GM18867 (cell line): ENCODE measurements at regions not wholly inside any gene's neighbourhood (a gene's known extent, or its start where the extent isn't known, plus 50 kb on each side); places are given as distances from the start of the nearest gene placed in this dataset.

Source experiments
- ATAC-seq: cut with Tn5 transposase; IDR thresholded peaks from one replicate; pipeline ENCODE4 v1.9.1; 2021; ENCODE audit warnings: mild to moderate bottlenecking, moderate library complexity; ENCODE audit not compliant: unreplicated experiment

DNA sequence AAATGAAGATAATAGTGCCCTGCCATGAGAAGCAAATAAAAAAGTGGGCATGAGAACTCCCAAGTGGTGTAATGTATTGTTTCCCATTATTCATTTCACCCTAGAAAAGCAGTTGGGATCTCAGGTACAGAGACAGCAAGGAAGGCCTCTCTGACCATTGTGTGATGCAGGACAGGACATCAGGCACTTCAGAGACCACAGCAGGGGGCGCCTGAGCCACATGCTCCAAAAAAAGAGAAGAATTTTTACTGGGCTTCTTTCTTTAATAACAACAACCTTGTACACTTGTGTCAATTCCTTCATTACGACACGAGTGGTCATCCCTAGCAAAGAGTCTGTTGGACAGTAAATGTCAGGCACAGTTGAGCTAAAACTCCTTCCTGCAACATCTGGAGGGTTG, 533.3 kb downstream of the OMA1 start:
- ATAC-seq, result no peak

GRCh38 chr1:58011978-58012377, 534.5 kb downstream of the OMA1 start:
- ATAC-seq, result no peak

DNA sequence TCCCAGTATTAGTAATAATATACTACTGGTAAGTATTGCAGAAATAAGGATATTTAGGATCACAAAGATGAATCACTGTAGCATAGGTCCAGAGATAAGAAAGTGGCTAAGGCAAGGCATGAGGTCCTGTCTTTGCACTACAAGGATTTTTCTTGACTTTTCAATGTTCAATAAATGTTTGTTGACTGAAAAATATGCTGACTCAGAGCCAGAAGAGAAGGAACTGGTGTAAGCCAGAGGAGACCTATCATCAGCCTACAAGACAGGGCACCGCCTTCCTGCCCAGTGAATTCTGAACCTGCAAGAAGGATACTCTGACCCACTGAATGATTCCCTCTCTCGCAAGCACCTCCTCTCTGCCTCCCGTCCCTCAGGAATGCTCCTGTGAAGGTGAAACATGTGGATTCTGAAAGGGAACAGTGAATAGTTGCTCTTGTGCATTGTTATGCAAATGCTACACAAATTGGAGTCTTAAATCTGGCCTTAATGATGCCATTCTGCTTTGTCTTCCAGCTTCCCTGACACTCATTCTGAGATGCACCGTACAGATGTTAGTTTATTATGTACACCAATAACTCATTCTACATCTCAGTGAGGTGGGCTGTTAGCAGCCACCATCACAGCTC, 540.0 kb downstream of the OMA1 start:
- no peak for ATAC-seq

- no peak for ATAC-seq
These were observed 541.3 kb downstream of the OMA1 start for GRCh38 chr1:58005212-58005611.

DNA sequence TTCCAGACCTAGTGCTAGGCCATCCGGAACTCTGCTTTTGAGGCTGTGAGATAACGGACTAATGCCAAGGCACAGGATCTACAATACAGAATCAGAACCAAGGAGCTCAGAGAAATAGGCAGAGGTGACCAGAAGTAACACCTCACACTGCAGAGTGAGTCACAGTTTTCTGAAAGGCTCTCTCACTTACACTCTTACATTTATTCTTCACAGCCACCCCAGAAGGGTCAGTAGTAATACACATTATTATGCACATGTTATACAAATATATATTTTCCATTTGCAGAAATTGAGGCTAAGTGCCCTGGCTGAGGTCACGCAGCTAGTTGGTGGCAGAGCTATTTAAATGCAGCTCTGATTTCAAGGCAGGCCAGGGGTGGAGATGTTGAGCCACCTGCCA, 542.5 kb downstream of the OMA1 start:
- no peak for ATAC-seq

- ATAC-seq, result no peak
These were observed 543.5 kb downstream of the OMA1 start for GRCh38 chr1:58003059-58003458.

DNA sequence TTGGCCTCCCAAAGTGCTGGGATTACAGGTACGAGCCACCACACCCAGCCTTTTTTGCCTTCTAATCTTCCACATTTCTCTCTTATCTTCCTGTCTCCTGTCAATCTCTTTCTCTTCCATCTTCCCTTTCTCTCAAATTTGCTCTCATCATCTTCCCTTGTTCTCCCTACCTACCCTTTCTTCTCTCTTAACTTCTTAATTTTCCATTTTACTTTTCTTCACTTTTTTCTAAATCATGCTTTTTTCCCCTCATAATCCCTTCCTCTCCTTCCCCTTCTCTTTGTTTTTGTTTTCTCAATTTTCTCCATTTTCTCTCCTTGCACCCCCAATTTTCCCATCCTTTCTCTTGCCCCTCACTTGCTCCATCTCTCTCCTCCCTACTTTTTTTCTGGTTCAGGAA, 545.7 kb downstream of the OMA1 start:
- ATAC-seq, result no peak

DNA sequence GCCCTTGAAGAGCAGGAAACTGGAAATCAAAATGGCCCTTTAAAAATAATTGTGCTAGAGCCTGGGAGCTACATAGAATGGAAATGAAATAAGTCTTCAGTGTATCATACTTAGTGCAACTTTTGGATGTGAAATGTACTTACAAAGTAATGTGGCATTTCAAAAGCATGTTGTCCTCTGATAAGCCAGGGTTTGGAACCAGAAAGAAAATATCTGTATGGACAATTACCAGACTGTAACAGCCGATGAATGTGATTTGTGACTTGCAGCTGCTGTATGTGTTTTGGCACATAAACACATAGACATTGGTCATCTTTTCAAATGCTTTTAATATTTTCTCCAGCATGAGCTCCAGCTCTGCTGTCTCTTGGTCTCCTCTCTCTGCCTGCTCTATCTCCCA, 546.4 kb downstream of the OMA1 start:
- ATAC-seq, result no peak

- no peak for ATAC-seq
These were observed 550.1 kb downstream of the OMA1 start for GRCh38 chr1:57996400-57996799.

GRCh38 chr1:57991289-57991688, 555.2 kb downstream of the OMA1 start:
- no peak for ATAC-seq

GRCh38 chr1:57989877-57990276, 556.6 kb downstream of the OMA1 start:
- no peak for ATAC-seq

GRCh38 chr1:57987523-57987922, 559.0 kb downstream of the OMA1 start:
- no peak for ATAC-seq

DNA sequence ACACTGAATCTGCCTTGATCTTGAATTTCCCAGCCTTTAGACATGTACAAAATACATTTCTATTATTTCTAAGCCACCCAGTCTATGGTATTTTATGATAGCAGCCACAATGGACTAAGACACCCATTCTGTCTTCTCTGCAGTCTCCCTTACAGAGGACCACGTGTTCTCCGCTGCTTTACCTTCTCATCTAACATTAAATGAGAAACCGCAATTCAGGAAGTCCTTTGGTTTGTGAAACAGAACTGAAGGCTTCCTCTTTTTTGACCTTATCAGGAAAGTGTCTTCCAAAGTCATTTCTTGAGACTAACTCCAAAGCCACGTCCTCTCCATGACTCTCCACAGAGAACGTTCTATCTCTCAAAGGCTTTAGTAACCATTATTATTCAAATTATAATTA, 560.1 kb downstream of the OMA1 start:
- peak; percentile 72 for ATAC-seq

GRCh38 chr1:57984277-57984676, 560.4 kb upstream of the DAB1 start:
- ATAC-seq, result no peak

GRCh38 chr1:57983441-57983840, 559.6 kb upstream of the DAB1 start:
- ATAC-seq, result no peak

- no peak for ATAC-seq
These were observed 559.0 kb upstream of the DAB1 start for GRCh38 chr1:57982852-57983251.

GRCh38 chr1:57976216-57976615, 552.4 kb upstream of the DAB1 start:
- ATAC-seq, result no peak

DNA sequence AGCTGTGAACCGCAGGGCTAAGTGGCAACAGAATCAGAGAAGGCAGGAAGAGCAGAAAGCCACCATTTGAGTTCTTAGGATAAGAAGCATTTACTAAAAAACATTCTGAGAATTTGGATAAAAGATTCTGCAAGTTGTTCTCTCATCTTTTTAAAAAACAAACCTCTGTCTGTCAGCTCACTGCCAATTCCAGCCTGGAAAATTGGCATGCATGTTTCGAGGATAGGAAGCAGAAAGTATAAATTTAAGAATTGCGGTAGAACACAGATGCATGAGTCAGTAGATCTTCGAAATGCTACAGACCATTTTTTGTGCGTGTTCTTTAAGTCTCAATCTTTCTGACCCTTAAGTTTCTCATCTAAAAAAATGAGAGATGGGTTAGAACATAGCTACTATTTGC, 544.5 kb upstream of the DAB1 start:
- ATAC-seq, result no peak

DNA sequence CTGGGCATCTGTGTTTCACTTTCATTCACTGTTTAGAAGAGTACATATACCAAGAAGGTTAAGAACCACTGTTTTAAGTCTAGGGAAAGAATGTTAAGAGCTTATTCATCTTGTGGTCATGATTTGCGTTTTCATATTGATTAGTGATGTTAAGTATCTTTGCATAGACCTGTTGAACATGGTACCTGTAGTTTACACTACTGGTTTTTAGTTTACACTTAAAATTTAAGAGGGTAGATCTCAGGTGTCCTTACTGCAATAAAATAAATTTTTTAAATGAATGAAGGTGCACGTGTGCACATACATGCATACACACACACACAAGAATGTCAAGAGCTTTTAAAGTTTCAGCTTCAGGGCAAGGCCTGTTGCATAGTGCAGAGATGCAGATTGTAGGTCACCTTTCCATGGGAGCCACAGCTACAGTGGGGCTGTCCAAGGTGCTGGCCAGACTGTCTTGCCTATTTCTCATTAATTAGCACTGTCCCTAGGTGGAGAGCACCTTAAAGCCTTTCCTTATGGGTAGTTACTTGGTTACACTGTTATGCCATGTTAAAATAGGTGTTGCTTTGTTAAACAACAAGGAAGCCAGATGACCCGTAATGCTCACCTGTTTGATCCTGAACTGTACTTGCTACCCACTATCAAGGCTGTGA, 543.0 kb upstream of the DAB1 start:
- ATAC-seq, result no peak

GRCh38 chr1:57966340-57966739, 542.5 kb upstream of the DAB1 start:
- ATAC-seq, result no peak

DNA sequence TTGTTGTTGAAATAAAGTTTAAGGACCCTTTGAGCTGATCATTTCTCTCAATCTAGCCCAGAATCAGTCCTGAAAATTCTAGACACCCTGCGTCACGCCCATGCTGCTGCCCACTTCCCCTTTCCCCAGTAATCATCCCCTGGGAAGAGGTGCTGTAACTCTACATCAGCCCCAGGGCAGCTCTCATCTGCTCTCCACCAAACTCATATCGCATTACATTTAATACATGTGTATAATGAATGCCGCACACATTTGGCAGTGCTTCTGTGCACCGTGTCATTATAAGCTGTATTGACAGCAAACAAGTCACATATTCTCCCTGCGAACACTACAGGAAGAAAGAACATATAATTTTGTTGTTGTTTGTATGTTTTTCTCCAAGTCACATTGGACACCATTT, 539.7 kb upstream of the DAB1 start:
- no peak for ATAC-seq

GRCh38 chr1:57959531-57960241, 535.8 kb upstream of the DAB1 start:
- ATAC-seq, result no peak
